Endodermal cell (in vitro differentiated cells): ENCODE measurements at regions not wholly inside any gene's neighbourhood (a gene's known extent, or its start where the extent isn't known, plus 50 kb on each side); places are given as distances from the start of the nearest gene placed in this dataset.

Experiments
- DNase-seq: peaks from one replicate; pipeline ENCODE4 v3.0.0-alpha.2; 2017
- H3K27ac ChIP-seq: 2 replicates; pipeline ENCODE4 v1.5.1; 2013; ENCODE audit warnings: mild to moderate bottlenecking, low read depth, low read length, moderate library complexity
- H3K27me3 ChIP-seq: 2 replicates; pipeline ENCODE4 v1.6.1; 2013; ENCODE audit warnings: mild to moderate bottlenecking, low read length, moderate library complexity; ENCODE audit not compliant: insufficient read depth, control insufficient read depth, poor library complexity, severe bottlenecking
- H3K36me3 ChIP-seq: 2 replicates; pipeline ENCODE4 v1.7.0; 2013; ENCODE audit warnings: mild to moderate bottlenecking, low read length, moderate library complexity; ENCODE audit not compliant: control insufficient read depth, insufficient read depth
- H3K4me1 ChIP-seq: one replicate; pipeline ENCODE4 v1.7.0; 2013; ENCODE audit warnings: low read length; ENCODE audit not compliant: control insufficient read depth, insufficient read depth
- H3K4me3 ChIP-seq: 2 replicates; pipeline ENCODE4 v1.5.1; 2013; ENCODE audit warnings: mild to moderate bottlenecking, low read length, moderate library complexity
- H3K9ac ChIP-seq: 2 replicates; pipeline ENCODE4 v1.6.1; 2013; ENCODE audit warnings: mild to moderate bottlenecking, low read length, moderate library complexity; ENCODE audit not compliant: poor library complexity, severe bottlenecking; ENCODE audit errors: extremely low read depth
- H3K9me3 ChIP-seq: 2 replicates; pipeline ENCODE4 v1.6.1; 2013; ENCODE audit warnings: mild to moderate bottlenecking, low read length, moderate library complexity; ENCODE audit not compliant: control insufficient read depth
- H3K27ac Mint-ChIP-seq: 2 replicates; pipeline ENCODE4 v1.8.0; 2020; ENCODE audit warnings: mixed read lengths
- H3K27me3 Mint-ChIP-seq: 2 replicates; pipeline ENCODE4 v1.8.0; 2021; ENCODE audit warnings: mild to moderate bottlenecking, mixed read lengths; ENCODE audit not compliant: insufficient read depth
- H3K36me3 Mint-ChIP-seq: 2 replicates; pipeline ENCODE4 v1.8.0; 2020; ENCODE audit warnings: low read depth, mixed read lengths
- H3K4me1 Mint-ChIP-seq: 2 replicates; pipeline ENCODE4 v1.8.0; 2020; ENCODE audit warnings: mixed read lengths
- H3K4me3 Mint-ChIP-seq: 2 replicates; pipeline ENCODE4 v1.8.0; 2020; ENCODE audit warnings: mild to moderate bottlenecking, moderate library complexity, mixed read lengths
- H3K9me3 Mint-ChIP-seq: 2 replicates; pipeline ENCODE4 v1.8.0; 2020; ENCODE audit warnings: mild to moderate bottlenecking, mixed read lengths
- CTCF ChIP-seq: fragments of 200-600 bp; sonication (generic); conservative IDR thresholded peaks from 2 replicates; pipeline ENCODE4 v1.5.0; 2021; ENCODE audit warnings: antibody characterized with exemption, mild to moderate bottlenecking
- WGBS, 2 experiments: methylation state at CpG; one replicate each; pipeline versions ENCODE4 v1.1.5 to v1.1.7; 2013; ENCODE audit warnings: missing lambda C conversion rate in 2 of 2, mixed read lengths in 1 of 2; ENCODE audit not compliant: insufficient coverage in 1 of 2, insufficient read length in 1 of 2; 5-methylcytosine and 5-hydroxymethylcytosine counted together

- H3K4me1 Mint-ChIP-seq: peaks cover 48% of the 10 kb centered on the region
- Histone ChIP-seq H3K4me3 (no peak overlapping the region), H3K4me1 (peaks cover 13% of the 10 kb centered on the region), H3K9ac (no peak overlapping the region), H3K36me3 (no peaks in the 10 kb centered on the region), H3K27ac (no peak overlapping the region), H3K9me3 (no peaks in the 10 kb centered on the region), H3K27me3 (peaks cover 12% of the 10 kb centered on the region)
- no peak overlapping the region for H3K4me3 Mint-ChIP-seq
- H3K36me3 Mint-ChIP-seq: no peaks in the 10 kb centered on the region
- no peaks in the 10 kb centered on the region for H3K27me3 Mint-ChIP-seq
- no peak for DNase-seq
- no peak for TF ChIP-seq CTCF
- H3K27ac Mint-ChIP-seq: no peak overlapping the region
- no peaks in the 10 kb centered on the region for H3K9me3 Mint-ChIP-seq
- 75 to 93% methylated on average over 2 to 4 of the region's 4 CpGs for WGBS, 2 experiments
Observed at GRCh38 chr1:70897273-70897672, 150.3 kb downstream of the PTGER3 start.

- H3K9ac ChIP-seq: no peak overlapping the region
- H3K9me3 Mint-ChIP-seq: no peaks in the 10 kb centered on the region
- peaks cover 40% of the 10 kb centered on the region for H3K4me1 Mint-ChIP-seq
- H3K9me3 ChIP-seq: no peaks in the 10 kb centered on the region
- TF ChIP-seq CTCF: no peak
- no peaks in the 10 kb centered on the region for H3K27me3 ChIP-seq
- H3K4me1 ChIP-seq: peaks cover 8% of the 10 kb centered on the region
- no peaks in the 10 kb centered on the region for H3K36me3 ChIP-seq
- no peak for DNase-seq
- H3K27ac Mint-ChIP-seq: no peak overlapping the region
- no peaks in the 10 kb centered on the region for H3K27me3 Mint-ChIP-seq
- no peak overlapping the region for H3K4me3 Mint-ChIP-seq
- no peak overlapping the region for H3K27ac ChIP-seq
- no peaks in the 10 kb centered on the region for H3K36me3 Mint-ChIP-seq
- no peak overlapping the region for H3K4me3 ChIP-seq
Observed at GRCh38 chr1:70899735-70900134, 147.9 kb downstream of the PTGER3 start.

- no peaks in the 10 kb centered on the region for H3K9me3 Mint-ChIP-seq
- no peaks in the 10 kb centered on the region for H3K36me3 Mint-ChIP-seq
- Histone ChIP-seq H3K4me3 (no peak overlapping the region), H3K9ac (no peak overlapping the region), H3K27me3 (no peaks in the 10 kb centered on the region), H3K9me3 (no peaks in the 10 kb centered on the region), H3K36me3 (no peaks in the 10 kb centered on the region), H3K4me1 (peaks cover 5% of the 10 kb centered on the region), H3K27ac (no peak overlapping the region)
- TF ChIP-seq CTCF: no peak
- no peak for DNase-seq
- no peak overlapping the region for H3K4me3 Mint-ChIP-seq
- peaks cover 17% of the 10 kb centered on the region for H3K4me1 Mint-ChIP-seq
- 83 to 92% methylated on average over 1 of the region's 1 CpG for WGBS, 2 experiments
- no peak overlapping the region for H3K27ac Mint-ChIP-seq
- H3K27me3 Mint-ChIP-seq: no peaks in the 10 kb centered on the region
Observed at GRCh38 chr1:70902211-70902610, 145.4 kb downstream of the PTGER3 start.
